HG03108 (cell line): ENCODE measurements at regions not wholly inside any gene's neighbourhood (a gene's known extent, or its start where the extent isn't known, plus 50 kb on each side); places are given as distances from the start of the nearest gene placed in this dataset.

Experiments used
- ATAC-seq: cut with Tn5 transposase; IDR thresholded peaks from one replicate; pipeline ENCODE4 v1.9.1; 2021; ENCODE audit warnings: moderate library complexity; ENCODE audit not compliant: unreplicated experiment

DNA sequence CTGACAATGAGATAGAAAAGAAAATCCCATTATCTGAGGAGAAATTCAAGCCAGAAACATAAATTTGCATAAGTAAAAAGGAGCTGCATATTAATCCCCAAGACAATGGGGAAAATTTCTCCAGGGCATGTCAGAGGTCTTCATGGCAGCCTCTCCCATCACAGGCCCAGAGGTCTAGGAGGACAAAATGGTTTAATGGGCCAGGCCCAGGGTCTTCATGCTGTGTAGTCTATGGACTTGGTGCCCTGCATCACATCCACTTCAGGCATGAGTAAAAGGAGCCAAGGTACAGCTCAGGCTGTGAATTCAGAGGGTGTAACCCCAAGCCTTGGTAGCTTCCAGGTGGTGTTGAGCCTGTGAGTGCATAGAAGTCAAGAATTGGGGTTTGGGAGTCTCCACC is 1097.2 kb upstream of the RAG2 start:
- no peak for ATAC-seq

DNA sequence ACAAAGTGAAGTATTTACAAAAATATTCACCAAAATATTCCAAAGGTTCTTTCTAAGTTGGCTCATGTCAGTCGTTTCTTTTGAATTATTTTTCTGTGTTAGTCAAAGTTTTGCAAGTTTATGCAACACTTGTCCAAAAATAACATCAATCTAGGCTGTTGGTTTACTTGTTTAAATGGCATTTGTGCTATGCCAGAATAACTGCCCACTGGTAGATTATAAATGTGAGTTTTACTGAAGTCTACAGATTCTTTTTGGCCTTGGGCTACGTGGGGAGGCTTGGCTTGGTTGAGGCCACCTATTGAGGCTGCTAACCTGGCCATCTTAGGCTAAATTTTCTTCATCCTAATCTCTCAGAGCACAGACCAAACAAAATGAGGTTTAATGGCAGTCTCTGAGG is 1091.9 kb upstream of the RAG2 start:
- ATAC-seq = no peak

DNA sequence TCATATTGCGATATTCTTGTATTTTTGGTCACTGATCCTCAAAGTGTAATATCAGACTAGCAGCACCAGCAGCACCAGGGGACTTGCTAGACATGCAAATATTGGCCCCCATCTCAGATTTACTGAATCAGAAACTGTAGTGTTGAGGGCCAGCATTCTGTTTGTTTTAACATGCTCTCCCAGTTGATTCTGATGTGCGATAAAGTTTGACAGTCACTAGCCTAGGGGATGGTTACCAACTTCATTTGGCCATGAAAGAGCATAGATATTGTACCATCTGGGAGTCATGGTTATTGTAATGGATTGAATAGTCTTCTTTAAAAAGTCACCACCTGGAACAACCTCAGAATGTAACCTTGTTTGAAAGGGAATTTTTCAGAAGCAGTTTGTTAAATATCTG is 1090.4 kb upstream of the RAG2 start:
- ATAC-seq = no peak

DNA sequence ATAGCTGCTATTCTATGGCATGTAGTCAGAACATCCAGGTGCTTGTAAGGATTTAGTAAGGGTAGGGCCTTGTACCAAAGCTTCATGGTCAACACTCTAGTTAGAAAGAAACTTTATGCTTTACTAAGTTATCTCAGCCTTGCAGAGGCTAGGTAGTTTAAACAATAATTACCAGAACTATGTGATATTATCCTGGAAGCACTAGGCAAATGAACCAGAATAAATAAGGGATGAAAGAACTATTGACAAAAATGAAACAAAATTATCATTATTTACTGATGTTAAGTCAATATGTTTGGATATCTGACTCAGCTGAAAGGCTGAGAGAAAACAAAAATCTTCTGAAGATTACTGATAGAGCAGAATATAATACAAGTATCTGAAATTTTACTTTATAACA is 1089.1 kb upstream of the RAG2 start:
- ATAC-seq = no peak

DNA sequence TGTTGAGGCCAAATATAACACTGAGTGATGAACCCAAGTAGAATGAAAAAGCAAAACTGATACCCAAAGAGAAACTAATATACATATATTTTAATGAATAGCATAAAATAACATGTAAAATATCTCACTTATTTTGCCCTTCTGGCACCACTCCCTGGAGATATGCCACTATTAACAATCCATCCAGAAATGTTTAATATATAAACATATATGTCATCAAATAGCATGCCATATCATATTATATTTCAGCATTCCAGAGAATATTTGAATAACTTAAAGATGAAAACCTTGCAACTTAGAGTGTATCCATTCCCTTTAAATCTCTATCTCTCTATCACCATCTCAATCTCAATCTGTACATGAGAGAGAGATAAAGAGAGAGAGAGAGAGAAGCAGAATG is 1073.3 kb upstream of the RAG2 start:
- ATAC-seq = no peak

DNA sequence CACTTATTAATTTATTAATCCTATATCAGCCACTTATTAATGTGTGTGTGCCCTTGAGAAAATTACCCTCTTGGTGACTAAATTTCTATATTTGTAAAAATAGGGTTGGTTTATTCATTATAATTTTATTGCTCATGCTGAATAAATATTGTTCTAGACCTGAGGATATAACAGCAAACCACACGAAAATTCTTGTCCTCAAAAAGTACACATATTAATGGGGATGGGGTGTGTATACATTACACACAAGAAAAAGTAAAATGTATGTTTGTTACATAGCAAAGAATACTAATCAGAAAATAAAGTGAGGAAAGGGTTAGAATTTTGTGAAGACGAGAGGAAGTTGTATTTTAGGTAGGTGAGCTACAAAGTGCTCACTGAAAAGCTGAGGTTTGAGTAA is 1068.9 kb upstream of the RAG2 start:
- no peak for ATAC-seq

DNA sequence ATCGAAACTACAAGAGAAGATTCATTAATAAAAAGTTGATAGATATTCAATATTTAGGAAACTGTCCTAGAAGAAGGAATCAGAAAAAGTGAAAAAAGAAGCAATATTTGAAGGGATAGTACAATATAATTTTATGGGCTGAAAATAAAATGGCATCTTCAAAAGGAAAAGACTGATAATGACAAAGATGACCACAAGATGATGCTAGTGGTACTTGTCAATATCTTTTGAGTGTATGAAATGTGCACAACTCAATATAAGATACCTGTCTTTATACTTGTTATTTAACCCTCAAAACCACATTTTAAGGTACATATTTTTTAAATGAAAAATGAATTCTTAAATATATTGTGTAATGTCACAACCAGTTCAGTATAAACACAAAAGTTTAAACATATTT is 1059.6 kb upstream of the RAG2 start:
- ATAC-seq = no peak

DNA sequence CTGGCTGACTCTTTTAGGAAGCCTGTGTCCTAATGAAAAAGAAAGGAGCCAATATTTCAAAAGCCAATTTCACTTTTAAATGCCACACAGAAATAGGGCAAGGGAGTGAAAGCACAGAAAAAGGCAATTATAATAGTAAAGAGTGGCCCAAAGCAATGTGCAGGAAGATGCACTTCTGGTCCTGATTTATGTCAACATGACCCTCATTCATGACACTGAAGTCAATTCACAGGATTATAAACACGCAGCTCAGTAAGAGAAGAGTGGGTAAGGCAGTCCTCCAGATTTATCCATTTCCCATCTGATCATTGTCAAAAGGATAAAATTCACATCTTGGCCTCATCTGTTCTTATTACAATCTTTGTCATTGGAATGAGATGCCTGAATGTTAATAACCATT is 1049.7 kb upstream of the RAG2 start:
- ATAC-seq = no peak

DNA sequence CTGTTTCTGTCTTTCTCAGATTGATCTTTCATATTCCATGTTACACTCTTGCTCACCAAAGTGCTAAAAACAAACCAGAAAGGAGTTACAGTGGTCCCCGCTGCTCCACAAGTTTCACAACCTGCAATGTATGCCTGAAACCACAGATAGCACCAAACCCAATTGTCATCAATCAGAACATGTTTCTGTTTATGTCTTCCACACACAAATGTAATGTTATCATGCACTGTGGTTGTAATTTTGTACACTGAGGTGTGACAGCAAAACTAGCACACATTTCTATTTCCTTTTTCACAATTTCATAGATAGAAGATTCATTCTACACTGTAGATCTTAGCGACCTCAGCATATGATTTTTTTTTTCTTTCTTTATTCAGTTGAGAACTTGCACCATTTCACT is 1045.9 kb upstream of the RAG2 start:
- ATAC-seq = no peak

DNA sequence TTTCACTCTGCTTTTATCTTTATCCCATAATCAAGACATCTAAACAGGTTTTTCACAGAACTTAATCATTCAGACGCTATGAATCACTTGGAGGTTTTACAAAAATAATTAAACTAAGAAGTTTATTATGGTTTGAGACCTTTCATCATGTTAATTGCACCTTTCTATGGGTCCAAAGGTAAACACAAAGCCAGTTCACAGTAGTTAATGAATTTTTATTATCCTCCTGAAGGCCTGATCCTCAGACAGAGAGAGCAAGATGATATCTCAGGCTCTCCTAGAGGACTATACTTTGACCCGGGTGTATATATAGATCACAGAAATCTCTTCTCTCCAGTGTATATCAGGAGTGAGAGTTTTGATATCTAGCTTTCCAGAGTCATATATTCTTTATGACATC is 1044.3 kb upstream of the RAG2 start:
- no peak for ATAC-seq

DNA sequence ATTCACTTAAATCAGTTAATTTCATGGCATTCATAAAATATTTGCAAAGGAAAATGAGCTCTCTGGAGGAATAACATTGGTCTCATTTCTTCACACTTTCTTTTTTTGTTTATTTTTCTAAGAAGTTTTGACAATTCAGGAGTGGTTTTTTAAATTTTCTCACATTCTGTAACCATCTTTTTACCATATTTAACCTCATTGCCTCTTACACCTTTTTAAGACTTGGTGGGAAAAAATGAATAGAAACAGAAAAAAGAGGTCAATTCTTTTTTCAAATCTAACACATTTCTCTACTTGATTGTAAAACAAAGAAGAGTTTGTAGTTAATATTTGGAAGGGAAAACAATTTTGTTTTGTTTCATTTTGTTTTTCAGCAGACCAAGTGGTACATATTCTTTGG is 1034.7 kb upstream of the RAG2 start:
- ATAC-seq = no peak

DNA sequence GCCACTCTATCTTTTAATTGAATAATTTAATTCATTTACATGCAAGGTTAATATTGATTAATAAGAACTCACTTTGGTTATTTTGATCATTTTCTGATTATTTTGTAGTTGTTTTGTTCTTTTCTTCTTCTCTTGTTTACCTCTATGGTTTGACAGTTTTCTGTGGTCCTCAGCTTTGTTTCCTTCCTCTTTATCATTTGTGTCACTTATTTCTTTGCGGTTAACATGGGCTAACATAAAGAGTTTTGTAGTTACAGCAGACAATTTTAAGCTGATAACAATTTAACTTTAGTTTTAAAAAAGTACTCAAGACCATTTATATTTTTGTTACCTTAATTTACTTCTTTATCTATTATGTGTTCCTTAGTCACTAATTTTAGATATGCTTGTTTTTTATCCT is 1032.8 kb upstream of the RAG2 start:
- no peak for ATAC-seq

DNA sequence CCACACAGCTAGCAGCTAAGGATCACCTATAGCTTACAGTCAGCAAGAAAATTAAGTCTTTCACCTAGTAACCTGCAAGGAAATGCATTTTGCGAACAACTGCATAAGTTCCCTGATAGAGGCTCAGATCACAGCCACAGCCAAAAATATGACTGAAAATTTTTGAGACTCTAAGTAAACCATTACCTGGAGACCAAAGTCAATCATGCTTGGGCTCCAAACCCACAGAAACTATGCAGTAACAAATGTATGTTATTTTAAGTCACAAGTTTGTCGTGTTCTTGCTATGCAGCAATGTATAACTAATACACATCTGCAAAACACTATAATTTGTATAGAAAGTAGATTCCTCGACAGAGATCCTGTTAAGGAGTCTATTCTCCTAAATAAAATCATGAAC is 1025.7 kb upstream of the RAG2 start:
- ATAC-seq = no peak

DNA sequence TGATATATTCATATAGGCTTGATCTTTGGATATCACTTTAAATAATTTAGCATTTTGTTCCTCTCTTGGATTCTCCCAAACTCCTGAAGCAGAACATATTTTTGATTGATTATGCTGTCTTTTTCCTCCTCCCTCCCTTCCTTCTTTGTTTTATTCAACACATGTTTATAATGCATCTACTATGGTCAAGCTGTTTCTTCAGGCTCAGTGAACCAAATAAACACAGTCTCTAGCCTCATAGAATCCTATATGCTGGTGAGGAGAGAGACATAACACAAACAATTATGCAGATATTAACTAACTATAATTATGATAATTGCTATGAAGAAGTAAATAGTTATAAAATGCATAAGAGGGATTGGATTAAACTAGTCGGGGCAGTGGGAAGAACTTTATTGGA is 1023.6 kb upstream of the RAG2 start:
- ATAC-seq = no peak

DNA sequence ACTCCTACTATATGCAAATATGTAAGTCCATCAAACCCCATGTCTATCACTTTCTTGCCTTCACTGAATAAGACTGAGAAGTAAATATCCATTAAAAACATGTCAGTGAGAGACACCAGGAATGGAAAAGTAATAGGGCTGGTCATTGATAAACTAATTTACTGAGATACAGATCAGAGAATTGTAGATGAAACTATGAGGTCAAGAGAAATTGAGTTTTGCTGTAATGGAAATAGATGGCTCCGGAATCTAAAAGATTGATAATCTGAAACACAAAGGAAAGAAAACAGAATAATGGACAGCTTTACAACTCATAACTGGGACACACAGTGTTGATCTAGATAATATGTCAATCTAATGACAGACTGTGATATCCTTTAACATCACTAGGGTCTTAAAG is 1018.3 kb upstream of the RAG2 start:
- ATAC-seq = no peak

DNA sequence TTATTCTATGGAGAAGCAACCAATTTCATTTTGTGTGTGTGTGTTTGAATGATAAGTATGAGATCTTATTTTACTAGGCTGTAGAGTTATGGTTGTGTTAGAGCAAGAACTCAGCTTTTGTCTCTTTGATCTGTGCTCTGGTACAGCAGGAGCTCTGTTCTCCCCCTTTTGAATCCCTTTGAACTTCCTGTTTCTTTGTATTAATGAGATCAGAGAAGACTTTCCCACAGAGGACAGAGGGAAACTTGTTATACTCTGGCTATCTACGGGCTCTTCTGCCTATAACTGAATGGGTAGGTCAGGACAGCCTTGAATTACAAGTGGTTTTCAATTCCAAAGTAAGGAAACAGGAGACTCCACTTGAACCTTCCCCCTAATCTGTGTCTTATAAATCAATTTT is 1015.0 kb upstream of the RAG2 start:
- ATAC-seq = no peak

DNA sequence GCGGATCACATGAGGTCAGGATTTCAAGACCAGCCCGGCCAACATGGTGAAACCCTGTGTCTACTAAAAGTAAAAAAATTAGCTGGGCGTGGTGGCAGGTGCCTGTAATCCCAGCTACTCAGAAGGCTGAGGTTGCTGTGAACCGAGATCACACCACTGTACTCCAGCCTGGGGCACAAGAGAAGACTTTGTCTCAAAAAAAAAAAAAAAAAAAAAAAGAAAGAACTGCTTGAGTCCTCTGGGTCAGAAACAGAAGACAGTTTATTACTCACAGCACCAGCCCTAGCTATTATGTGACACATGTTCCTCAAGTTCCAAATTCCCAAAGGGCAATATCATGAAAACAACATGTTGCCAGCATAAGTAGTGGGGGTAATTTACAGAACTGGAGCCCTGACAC is 1014.1 kb upstream of the RAG2 start:
- no peak for ATAC-seq

DNA sequence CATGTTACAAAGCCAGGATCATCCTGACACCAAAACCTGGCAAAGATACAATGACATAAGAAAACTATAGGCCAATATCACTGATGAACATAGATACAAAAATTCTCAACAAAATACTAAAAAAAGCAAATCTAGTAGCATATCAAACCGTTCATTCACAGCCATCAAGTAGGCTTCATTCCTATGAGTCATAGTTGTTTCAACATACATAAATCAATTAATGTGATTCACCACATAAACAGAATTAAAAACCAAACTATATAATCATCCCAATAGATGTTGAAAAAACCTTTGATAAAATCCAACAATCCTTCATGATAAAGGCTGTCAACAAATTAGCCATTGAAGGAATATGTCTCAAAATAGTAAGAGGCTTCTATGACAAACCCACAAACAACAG is 1007.2 kb upstream of the RAG2 start:
- ATAC-seq = no peak

DNA sequence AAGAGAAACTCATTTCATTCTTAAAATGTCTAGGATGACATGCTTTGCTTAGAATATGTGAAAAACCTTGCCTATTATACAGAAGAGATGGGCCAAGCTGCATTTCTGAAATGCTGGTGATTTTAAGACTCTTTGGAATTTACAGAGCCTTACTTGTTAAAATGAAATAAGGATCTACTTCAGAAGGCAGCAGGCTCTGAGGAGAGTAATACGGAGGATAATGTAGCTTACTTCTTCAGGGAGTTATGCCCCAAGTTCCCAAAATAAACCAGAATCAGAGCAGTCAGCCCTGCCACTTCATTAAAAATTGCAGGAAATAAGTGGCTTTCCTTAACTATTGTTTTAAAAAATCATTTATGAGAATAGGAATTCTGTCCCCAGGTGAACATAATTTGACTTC is 1000.3 kb upstream of the RAG2 start:
- no peak for ATAC-seq

DNA sequence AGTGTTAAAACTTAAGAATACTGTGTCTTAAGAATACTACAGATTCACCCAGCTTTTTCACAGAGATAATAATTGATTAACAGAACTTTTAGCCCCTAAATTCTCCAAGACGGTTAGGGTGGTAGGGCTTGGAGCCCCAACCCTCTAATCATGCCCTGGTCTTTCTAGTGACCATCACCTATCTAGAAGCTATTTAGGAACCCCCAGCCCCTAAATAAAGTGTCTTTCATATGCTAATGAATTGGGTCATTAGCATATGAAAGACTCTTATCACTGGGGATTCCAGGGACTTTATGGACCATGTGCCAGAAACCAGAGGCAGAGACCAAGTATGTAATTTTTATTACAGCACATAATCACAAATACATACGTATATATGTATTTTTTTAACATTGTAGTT is 999.7 kb upstream of the RAG2 start:
- ATAC-seq = no peak

DNA sequence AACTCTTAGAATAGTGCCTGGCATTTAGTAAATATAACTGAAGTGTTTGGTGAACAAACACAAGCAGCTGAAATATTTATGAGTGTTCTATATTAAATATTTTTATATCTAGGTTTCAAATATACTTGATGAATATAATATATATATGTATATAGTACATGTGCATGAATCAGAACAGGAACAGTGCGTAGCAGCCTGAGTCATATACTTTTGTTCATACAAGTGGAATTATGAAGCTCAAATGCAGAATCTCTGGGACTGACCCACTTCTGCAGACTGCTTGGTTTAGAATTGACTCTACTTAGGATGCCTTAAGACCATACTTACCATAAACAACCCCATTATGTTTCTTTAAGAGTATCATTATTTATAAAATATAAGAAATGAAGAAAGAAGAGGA is 997.8 kb upstream of the RAG2 start:
- no peak for ATAC-seq

DNA sequence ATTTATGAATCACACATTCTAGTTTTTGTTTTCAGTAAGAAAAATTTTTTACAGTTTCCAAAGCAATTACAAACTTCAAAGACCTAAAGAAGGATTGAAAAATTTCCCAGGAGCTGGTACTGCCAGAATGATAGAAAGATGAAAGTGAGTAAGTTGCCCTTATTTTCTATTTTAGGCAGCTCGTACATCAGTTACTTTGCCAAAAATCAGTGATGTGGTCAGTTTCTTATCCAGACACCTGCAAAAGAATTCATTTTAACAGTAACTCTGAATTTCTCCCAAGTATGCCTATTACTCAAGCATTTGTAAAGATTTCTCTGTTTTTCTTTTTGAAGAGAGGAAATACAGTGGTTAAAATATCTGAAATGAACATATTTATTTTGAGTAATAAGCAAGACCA is 976.3 kb upstream of the RAG2 start:
- ATAC-seq = no peak

DNA sequence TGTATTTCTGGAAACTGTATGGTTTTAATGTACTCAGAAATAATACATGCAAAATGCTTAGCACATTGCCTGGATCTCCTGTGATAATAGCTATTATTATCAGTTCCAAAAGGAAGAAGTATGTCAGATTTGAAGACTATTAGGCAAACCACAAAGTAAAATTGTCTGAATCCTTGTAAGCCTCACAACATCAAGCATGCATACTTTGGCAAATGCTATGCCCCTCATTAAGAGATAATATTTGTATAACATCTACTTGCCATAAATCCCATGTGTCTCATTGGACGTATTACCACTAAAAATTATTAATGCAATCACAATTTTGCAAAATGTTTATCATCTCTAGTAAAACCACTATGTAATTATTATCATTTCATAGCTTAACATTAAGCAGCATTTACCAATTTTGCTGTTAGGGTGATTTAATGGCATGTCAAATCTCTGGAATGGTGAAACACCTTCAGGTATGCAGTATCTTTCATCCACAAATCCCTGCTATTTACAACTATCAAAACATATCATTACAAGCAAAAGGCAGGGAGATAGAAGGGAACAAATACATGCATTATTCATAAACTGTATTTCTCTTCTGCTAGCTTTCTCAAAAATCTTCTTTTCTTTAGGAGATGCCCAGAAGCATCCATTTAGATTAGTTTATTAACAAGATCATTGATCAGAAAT is 974.6 kb upstream of the RAG2 start:
- ATAC-seq = no peak

DNA sequence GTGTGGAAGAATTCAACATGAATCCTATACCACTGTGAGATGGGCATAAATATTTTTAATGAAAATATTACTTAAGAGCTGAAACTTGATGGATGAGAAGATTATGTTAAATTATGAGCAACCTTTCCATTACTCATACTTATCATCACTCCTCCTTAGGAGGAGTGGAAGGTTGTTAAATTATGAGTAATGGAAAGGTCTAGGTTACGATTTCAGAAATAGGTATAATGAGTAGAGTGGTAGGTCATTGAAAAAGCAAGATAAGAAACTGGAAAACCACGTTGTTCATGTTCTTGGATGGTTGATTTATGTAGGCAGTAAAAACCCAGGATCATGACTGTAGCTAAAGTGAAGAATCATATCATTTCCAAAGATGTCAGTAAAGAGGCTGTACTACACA is 973.2 kb upstream of the RAG2 start:
- ATAC-seq = no peak
